ENCODE measurements at regions not wholly inside any gene's neighbourhood (a gene's known extent, or its start where the extent isn't known, plus 50 kb on each side); places are given as distances from the start of the nearest gene placed in this dataset.

GRCh38 chr6:25014369-25014768, 78.6 kb upstream of the RIPOR2 start:
- ATAC-seq: no peak
- no peak for TF ChIP-seq TOX (CRISPR knock-in tag; IDR thresholded peaks at IDR 0.05; ENCODE audit: borderline replicate concordance)

DNA sequence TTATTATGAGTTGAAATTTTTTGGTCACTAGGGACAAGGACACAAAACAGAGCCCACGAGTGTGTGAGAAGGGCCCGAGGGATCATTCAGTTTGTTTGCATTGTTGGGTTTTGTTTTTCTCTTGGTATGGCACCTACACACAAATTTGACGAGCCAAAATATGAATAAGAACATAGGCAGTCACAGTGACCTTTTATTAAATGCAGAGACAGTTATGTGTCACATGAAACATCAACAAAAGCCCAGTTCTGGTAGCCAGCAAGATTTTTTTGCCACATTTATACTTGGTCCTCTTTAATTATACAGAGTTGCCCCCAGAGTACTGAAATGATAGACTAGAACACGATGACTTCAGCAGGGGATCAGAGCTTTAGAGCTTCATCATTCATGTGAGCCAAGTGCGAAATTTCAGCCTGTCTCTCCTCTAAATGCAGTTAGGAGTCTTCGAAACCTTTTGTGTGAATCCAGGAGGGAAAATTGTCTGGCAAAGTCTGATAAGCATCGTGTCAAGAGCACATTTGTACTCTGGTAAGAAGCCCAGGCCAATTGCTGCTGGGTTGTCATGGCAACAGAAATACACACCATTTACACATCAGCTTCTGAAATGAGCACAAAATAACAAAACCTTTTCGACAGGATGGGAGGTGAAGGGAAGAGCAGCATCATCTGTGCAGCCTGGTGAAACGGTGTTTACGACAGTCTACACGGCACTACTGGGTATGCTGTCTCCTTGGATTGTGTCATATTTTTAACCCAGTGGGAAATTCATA, 79.2 kb upstream of the RIPOR2 start:
- ATAC-seq: peak; percentile 43
- 0 out of 2 replicates have a peak, but pooled peaks have one; percentile 20 for TF ChIP-seq TCF4 (CRISPR knock-in tag; IDR thresholded peaks at IDR 0.05; ENCODE audit: borderline replicate concordance)
- TF ChIP-seq, protein P1, sequence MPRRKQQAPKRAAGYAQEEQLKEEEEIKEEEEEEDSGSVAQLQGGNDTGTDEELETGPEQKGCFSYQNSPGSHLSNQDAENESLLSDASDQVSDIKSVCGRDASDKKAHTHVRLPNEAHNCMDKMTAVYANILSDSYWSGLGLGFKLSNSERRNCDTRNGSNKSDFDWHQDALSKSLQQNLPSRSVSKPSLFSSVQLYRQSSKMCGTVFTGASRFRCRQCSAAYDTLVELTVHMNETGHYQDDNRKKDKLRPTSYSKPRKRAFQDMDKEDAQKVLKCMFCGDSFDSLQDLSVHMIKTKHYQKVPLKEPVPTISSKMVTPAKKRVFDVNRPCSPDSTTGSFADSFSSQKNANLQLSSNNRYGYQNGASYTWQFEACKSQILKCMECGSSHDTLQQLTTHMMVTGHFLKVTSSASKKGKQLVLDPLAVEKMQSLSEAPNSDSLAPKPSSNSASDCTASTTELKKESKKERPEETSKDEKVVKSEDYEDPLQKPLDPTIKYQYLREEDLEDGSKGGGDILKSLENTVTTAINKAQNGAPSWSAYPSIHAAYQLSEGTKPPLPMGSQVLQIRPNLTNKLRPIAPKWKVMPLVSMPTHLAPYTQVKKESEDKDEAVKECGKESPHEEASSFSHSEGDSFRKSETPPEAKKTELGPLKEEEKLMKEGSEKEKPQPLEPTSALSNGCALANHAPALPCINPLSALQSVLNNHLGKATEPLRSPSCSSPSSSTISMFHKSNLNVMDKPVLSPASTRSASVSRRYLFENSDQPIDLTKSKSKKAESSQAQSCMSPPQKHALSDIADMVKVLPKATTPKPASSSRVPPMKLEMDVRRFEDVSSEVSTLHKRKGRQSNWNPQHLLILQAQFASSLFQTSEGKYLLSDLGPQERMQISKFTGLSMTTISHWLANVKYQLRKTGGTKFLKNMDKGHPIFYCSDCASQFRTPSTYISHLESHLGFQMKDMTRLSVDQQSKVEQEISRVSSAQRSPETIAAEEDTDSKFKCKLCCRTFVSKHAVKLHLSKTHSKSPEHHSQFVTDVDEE (CRISPR knock-in tag; IDR thresholded peaks at IDR 0.05): no peak
- 0 out of 2 replicates have a peak, but pooled peaks have one; percentile 10 for TF ChIP-seq CSDC2 (CRISPR knock-in tag; IDR thresholded peaks at IDR 0.05)

GRCh38 chr6:25016014-25016720, 80.4 kb upstream of the RIPOR2 start:
- no peak for TF ChIP-seq ZNF565 (CRISPR knock-in tag; conservative IDR thresholded peaks at IDR 0.05; ENCODE audit: low read depth)
- no peak for TF ChIP-seq OSR1 (CRISPR knock-in tag; IDR thresholded peaks at IDR 0.05)
- TF ChIP-seq SNAI2 (CRISPR knock-in tag; IDR thresholded peaks at IDR 0.05): no peak
- no peak for TF ChIP-seq ZFP30 (CRISPR knock-in tag; IDR thresholded peaks at IDR 0.05)
- no peak for TF ChIP-seq ARNTL (CRISPR knock-in tag; IDR thresholded peaks at IDR 0.05; ENCODE audit: borderline replicate concordance, low read depth)
- TF ChIP-seq, protein P2, sequence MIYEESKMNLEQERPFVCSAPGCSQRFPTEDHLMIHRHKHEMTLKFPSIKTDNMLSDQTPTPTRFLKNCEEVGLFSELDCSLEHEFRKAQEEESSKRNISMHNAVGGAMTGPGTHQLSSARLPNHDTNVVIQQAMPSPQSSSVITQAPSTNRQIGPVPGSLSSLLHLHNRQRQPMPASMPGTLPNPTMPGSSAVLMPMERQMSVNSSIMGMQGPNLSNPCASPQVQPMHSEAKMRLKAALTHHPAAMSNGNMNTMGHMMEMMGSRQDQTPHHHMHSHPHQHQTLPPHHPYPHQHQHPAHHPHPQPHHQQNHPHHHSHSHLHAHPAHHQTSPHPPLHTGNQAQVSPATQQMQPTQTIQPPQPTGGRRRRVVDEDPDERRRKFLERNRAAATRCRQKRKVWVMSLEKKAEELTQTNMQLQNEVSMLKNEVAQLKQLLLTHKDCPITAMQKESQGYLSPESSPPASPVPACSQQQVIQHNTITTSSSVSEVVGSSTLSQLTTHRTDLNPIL (CRISPR knock-in tag; IDR thresholded peaks at IDR 0.05; ENCODE audit: low read depth): no peak
- TF ChIP-seq PATZ1 (CRISPR knock-in tag; IDR thresholded peaks at IDR 0.05; ENCODE audit: borderline replicate concordance): no peak
- no peak for TF ChIP-seq ZFP3 (CRISPR knock-in tag; IDR thresholded peaks at IDR 0.05)
- no peak for TF ChIP-seq POU6F1 (CRISPR knock-in tag; IDR thresholded peaks at IDR 0.05; ENCODE audit: borderline replicate concordance, low read depth)
- no peak for TF ChIP-seq ZNF70 (CRISPR knock-in tag; IDR thresholded peaks at IDR 0.05)
- TF ChIP-seq BACH2 (CRISPR knock-in tag; IDR thresholded peaks at IDR 0.05; ENCODE audit: borderline replicate concordance): no peak
- TF ChIP-seq PPARA (CRISPR knock-in tag; IDR thresholded peaks at IDR 0.05; ENCODE audit: borderline replicate concordance): no peak
- no peak for TF ChIP-seq TCF4 (CRISPR knock-in tag; IDR thresholded peaks at IDR 0.05; ENCODE audit: borderline replicate concordance)
- no peak for TF ChIP-seq ZC3H10 (CRISPR knock-in tag; IDR thresholded peaks at IDR 0.05)
- TF ChIP-seq, protein P3, sequence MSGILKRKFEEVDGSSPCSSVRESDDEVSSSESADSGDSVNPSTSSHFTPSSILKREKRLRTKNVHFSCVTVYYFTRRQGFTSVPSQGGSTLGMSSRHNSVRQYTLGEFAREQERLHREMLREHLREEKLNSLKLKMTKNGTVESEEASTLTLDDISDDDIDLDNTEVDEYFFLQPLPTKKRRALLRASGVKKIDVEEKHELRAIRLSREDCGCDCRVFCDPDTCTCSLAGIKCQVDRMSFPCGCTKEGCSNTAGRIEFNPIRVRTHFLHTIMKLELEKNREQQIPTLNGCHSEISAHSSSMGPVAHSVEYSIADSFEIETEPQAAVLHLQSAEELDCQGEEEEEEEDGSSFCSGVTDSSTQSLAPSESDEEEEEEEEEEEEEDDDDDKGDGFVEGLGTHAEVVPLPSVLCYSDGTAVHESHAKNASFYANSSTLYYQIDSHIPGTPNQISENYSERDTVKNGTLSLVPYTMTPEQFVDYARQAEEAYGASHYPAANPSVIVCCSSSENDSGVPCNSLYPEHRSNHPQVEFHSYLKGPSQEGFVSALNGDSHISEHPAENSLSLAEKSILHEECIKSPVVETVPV (CRISPR knock-in tag; IDR thresholded peaks at IDR 0.05): no peak
- no peak for ATAC-seq

All from SK-N-SH treated with all-trans-retinoic acid at 6 μM for 48 hours (cell line).